GM20000 (cell line): ENCODE measurements at regions not wholly inside any gene's neighbourhood (a gene's known extent, or its start where the extent isn't known, plus 50 kb on each side); places are given as distances from the start of the nearest gene placed in this dataset.

Experiments used
- DNase-seq: peaks from one replicate; pipeline ENCODE4 v3.0.0; 2012; ENCODE audit warnings: low spot score
- TF ChIP-seq, protein P1 (sequence below): IDR thresholded peaks from 2 replicates; pipeline ENCODE4 v1.5.1; 2012; ENCODE audit warnings: mild to moderate bottlenecking, control low read depth; ENCODE audit errors: extremely low read depth, missing control alignments

DNA sequence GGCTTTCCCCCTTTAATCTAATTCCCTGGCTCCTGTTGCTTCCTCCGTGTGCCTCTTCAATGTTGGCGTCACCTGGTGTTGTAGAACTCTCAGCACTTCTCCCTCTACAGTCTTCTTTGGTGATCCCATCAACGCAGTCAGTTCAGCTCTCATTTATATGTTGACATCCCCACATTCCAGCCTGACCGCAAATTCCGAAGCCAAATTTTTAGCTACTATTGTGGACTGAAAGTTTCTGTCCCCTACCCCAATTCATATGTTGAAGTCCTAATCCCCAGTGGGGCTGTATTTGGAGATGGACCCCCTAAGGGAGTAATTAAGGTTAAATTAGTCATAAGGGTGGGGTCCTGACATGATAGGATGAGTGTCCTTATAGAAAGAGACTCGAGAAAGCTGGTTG is 210.6 kb upstream of the ADAMTSL1 start:
- DNase-seq: no peak
- TF ChIP-seq, protein P1, sequence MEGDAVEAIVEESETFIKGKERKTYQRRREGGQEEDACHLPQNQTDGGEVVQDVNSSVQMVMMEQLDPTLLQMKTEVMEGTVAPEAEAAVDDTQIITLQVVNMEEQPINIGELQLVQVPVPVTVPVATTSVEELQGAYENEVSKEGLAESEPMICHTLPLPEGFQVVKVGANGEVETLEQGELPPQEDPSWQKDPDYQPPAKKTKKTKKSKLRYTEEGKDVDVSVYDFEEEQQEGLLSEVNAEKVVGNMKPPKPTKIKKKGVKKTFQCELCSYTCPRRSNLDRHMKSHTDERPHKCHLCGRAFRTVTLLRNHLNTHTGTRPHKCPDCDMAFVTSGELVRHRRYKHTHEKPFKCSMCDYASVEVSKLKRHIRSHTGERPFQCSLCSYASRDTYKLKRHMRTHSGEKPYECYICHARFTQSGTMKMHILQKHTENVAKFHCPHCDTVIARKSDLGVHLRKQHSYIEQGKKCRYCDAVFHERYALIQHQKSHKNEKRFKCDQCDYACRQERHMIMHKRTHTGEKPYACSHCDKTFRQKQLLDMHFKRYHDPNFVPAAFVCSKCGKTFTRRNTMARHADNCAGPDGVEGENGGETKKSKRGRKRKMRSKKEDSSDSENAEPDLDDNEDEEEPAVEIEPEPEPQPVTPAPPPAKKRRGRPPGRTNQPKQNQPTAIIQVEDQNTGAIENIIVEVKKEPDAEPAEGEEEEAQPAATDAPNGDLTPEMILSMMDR: no peak

DNA sequence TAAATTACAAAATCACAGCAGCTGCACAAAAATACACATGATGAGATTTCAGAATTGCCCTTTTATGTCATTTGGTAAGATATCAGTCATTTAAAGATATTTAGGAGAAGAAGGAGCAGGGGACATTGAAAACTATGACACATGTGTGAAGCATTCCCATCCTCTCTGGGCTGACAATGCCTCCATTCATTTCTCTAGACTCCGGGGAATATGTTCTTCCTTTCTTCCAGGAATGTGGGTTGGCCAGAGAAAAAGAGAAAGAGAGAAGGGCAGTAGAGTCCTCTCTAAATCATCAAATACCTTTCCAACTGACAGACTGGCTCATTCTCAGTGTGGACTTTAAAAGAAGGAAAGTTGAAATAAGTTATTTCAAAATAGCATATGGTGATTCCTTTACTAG is 205.6 kb upstream of the ADAMTSL1 start:
- TF ChIP-seq, protein P1: no peak
- no peak for DNase-seq

DNA sequence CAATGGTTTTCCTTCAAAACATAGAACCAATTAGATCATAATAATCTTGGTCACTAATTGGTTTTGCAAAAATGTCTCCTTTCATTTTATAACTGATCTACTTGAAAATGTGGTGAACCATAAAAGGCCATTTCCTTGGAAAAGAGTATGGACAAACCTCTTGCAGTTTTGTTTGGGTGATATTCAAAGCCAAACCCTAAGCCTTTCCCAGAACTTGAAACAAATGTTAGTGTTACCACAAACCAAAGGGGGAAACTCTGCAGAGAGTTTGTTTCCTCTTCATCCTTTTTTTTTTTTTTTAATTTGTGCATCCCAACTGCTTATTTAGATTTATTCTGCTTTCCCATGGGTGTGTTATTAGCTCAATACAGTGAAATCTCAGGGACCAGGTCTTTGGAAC is 204.4 kb upstream of the ADAMTSL1 start:
- TF ChIP-seq, protein P1: no peak
- DNase-seq: no peak

DNA sequence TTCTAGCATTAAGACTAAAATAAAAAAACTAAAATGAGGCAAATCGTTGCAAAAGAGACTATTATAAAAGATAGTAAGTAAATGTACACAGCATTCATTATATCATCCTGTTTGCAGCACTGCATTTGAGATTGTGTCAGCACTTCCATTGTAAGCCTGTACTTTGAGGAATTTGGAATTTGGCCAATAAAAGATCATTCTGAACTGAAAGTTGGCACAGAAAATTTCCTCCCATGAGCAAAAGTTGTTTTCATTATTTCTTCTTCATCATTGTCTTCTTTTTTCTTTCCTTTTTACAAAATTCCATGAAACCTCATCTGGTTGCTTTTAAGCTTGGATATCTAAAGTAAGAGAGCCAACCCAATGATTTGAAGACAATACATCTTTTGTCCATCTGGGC is 199.3 kb upstream of the ADAMTSL1 start:
- DNase-seq: no peak
- TF ChIP-seq, protein P1: no peak

DNA sequence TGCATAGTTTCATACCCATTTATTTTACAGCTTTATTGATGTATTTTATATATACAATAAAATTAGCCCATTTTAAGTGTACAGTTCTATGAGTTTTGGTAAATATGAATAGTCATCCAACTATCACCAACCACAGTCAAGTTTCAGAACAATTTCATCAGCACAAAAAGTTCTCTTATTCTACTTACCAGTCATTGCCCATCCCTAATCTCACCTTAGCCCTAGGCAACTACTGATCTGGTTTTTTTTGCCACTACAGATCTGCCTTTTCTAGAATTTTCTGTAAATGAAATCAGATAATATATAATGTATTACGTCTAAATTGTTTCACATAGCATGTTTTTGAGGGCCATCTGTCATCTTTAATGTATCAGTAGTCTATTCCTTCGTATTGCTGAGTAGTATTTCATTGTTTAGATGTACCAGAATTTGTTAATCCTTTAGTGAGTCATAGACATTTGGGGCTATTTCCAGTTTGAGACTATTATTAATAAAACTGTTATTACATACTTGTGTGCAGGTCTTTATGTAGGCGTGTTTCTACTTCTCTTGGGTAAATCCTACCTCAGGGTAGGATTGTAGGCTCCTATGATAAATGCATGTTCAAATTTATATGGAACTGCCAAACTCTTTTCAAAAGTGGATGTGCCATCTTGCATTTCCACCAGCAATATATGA is 198.5 kb upstream of the ADAMTSL1 start:
- TF ChIP-seq, protein P1: no peak
- DNase-seq: no peak

DNA sequence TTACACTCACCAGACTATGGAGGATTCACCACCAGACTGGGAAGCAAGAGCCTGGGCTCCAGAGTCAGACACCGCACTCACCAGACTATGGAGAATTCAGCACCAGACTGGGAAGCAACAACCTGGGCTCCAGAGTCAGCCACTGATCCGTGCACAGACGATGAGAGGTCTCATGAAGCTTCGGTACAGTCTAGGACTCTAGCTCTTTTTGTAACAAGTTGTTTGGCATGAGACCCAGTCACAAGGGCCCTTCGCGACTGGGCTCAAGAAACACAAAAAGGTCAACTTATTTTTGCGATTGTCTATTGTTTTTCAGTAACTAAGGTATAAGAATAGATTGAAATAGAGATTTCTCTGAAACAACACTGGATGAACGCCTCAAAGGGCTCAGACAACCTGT is 192.7 kb upstream of the ADAMTSL1 start:
- TF ChIP-seq, protein P1: no peak
- no peak for DNase-seq

DNA sequence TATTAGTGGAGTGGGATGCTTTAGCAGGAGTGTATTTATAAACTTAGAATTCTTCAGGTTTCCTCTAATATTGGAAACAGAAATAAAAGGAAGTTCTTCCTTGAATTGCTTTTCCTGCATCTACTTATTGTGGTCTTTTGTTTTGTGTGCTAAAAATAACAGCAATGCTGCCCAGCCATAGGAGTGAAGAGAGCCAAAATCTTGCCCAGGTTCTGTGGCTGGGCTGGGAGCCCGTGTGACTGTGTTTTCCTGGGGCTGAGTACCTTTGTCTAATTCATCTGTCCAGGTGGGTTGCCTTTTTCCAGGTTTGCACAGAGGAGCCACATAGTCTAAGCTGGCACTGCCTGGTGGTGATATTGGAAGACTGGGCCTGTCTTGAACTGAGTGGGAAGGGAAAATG is 179.7 kb upstream of the ADAMTSL1 start:
- DNase-seq: no peak
- TF ChIP-seq, protein P1: no peak

DNA sequence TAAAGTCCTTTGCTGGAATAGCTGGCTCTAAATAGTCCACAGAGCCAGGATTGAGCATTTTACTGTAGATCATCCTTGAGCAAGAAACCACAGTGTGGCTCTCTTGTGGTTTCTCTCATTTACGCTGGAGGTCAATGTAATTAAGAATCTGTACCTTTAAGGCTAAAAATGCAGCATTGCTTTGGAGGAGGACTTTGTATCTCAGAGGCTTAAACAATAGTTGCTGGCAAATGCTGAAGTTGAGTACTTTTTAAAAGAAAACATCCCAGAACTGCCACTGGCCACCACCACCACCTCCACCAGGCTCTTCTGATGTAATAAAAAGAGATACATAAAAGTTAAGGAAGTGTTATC is 177.3 kb upstream of the ADAMTSL1 start:
- no peak for DNase-seq
- TF ChIP-seq, protein P1: no peak
